ENCODE measurements at regions not wholly inside any gene's neighbourhood (a gene's known extent, or its start where the extent isn't known, plus 50 kb on each side); places are given as distances from the start of the nearest gene placed in this dataset.

GRCh38 chr10:24054421-24054820 is 154.5 kb upstream of the KIAA1217 start:
- TF ChIP-seq CTCF (IDR thresholded peaks at IDR 0.05 in 4 of 5, conservative IDR thresholded peaks at IDR 0.05 in 1 of 5), result no peak
- no peak for TF ChIP-seq POLR2A (IDR thresholded peaks at IDR 0.05)

All from gastrocnemius medialis (tissue), 4 donors.